NCI-H146 (cell line): ENCODE measurements at regions not wholly inside any gene's neighbourhood (a gene's known extent, or its start where the extent isn't known, plus 50 kb on each side); places are given as distances from the start of the nearest gene placed in this dataset.
"Not testable (repeated sequence)": the region's sequence is repeated elsewhere in the genome, so short reads cannot be mapped to it uniquely, and the experiment has no call there.

Source experiments
- DNase-seq: peaks from one replicate; lab custom pipeline; 2025; lab: John Stamatoyannopoulos, UW

GRCh38 chr3:31184261-31185061 lies 290.0 kb upstream of the GADL1 start:
- DNase-seq = no peak

GRCh38 chr3:31185062-31185357 lies 290.5 kb upstream of the GADL1 start:
- DNase-seq = no peak

GRCh38 chr3:31186041-31186440 lies 291.6 kb upstream of the GADL1 start:
- DNase-seq = no peak

- DNase-seq = no peak
Measured at GRCh38 chr3:31187380-31187779, 292.9 kb upstream of the GADL1 start.

- no peak for DNase-seq
Measured at GRCh38 chr3:31188112-31188511, 293.7 kb upstream of the GADL1 start.

GRCh38 chr3:31189330-31189729 lies 294.9 kb upstream of the GADL1 start:
- DNase-seq = no peak

GRCh38 chr3:31189971-31190370 lies 295.5 kb upstream of the GADL1 start:
- DNase-seq = no peak

- DNase-seq = no peak
Measured at GRCh38 chr3:31191354-31191753, 296.9 kb upstream of the GADL1 start.

- no peak for DNase-seq
Measured at GRCh38 chr3:31193429-31193828, 299.0 kb upstream of the GADL1 start.

GRCh38 chr3:31193871-31194270 lies 299.4 kb upstream of the GADL1 start:
- no peak for DNase-seq

- no peak for DNase-seq
Measured at GRCh38 chr3:31196261-31196660, 301.8 kb upstream of the GADL1 start.

- no peak for DNase-seq
Measured at GRCh38 chr3:31196881-31197364, 302.5 kb upstream of the GADL1 start.

GRCh38 chr3:31197941-31198340 lies 303.5 kb upstream of the GADL1 start:
- DNase-seq = no peak

- no peak for DNase-seq
Measured at GRCh38 chr3:31198890-31199289, 304.4 kb upstream of the GADL1 start.

GRCh38 chr3:31203960-31204795 lies 309.7 kb upstream of the GADL1 start:
- no peak for DNase-seq

GRCh38 chr3:31204796-31205056 lies 310.3 kb upstream of the GADL1 start:
- not testable (repeated sequence) for DNase-seq

GRCh38 chr3:31210068-31210645 lies 315.7 kb upstream of the GADL1 start:
- DNase-seq = peak; percentile 9

GRCh38 chr3:31213869-31214486 lies 318.7 kb upstream of the STT3B start:
- no peak for DNase-seq

GRCh38 chr3:31218082-31218481 lies 314.6 kb upstream of the STT3B start:
- no peak for DNase-seq

- no peak for DNase-seq
Measured at GRCh38 chr3:31219131-31219843, 313.4 kb upstream of the STT3B start.

GRCh38 chr3:31220431-31220830 lies 312.3 kb upstream of the STT3B start:
- no peak for DNase-seq

- no peak for DNase-seq
Measured at GRCh38 chr3:31223278-31223677, 309.4 kb upstream of the STT3B start.
